Glutamatergic neuron (in vitro differentiated cells): ENCODE measurements at regions not wholly inside any gene's neighbourhood (a gene's known extent, or its start where the extent isn't known, plus 50 kb on each side); places are given as distances from the start of the nearest gene placed in this dataset.
A peak's percentile ranks its signal among the peaks of the same experiment; 100 is the strongest.

Source experiments
- DNase-seq: peaks from one replicate; pipeline ENCODE4 v3.0.0; 2022
- H3K27ac Mint-ChIP-seq: one replicate; pipeline ENCODE4 v1.8.0; 2020; ENCODE audit warnings: mild to moderate bottlenecking, mixed read lengths, inconsistent platforms; ENCODE audit not compliant: unreplicated experiment
- H3K27me3 Mint-ChIP-seq: one replicate; pipeline ENCODE4 v1.8.0; 2020; ENCODE audit warnings: mild to moderate bottlenecking, moderate library complexity, mixed read lengths, inconsistent platforms; ENCODE audit not compliant: unreplicated experiment
- H3K36me3 Mint-ChIP-seq: one replicate; pipeline ENCODE4 v1.8.0; 2020; ENCODE audit warnings: mild to moderate bottlenecking, mixed read lengths, inconsistent platforms; ENCODE audit not compliant: unreplicated experiment
- H3K4me1 Mint-ChIP-seq: one replicate; pipeline ENCODE4 v1.8.0; 2020; ENCODE audit warnings: mild to moderate bottlenecking, low read depth, mixed read lengths, inconsistent platforms; ENCODE audit not compliant: unreplicated experiment
- H3K4me3 Mint-ChIP-seq: one replicate; pipeline ENCODE4 v1.8.0; 2020; ENCODE audit warnings: mild to moderate bottlenecking, mixed read lengths, inconsistent platforms; ENCODE audit not compliant: unreplicated experiment
- H3K9me3 Mint-ChIP-seq: one replicate; pipeline ENCODE4 v1.8.0; 2020; ENCODE audit warnings: mild to moderate bottlenecking, moderate library complexity, mixed read lengths, inconsistent platforms; ENCODE audit not compliant: unreplicated experiment
- TF ChIP-seq, protein P1 (sequence below): fragments of 200-600 bp; sonication (generic); IDR thresholded peaks from one replicate; pipeline ENCODE4 v1.5.0; 2021; ENCODE audit not compliant: partially characterized antibody, unreplicated experiment

DNA sequence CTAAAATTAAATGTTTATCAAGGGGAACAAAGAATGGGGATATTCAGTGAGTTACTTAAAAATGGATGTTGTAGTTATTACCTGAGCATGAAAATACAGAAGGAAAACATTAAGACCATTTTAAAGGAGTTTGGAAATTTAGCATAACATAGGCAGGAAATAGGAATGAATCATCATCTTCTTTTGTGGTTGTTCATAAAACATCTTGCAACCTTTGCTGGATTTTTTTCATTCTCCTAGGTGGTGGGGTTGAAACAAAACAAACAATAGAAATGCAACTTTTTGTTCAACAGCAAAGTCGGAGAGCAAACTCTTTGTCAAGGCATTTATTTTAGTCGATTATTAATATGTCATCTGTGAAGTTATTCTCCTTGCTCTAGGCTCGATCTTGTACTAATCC lies 275.1 kb downstream of the IPO8 start:
- Mint-ChIP-seq H3K27me3 (peaks cover 8% of the 10 kb centered on the region), H3K27ac (no peak overlapping the region), H3K36me3 (peaks cover 14% of the 10 kb centered on the region), H3K4me1 (peaks cover 3% of the 10 kb centered on the region), H3K9me3 (peaks cover 1% of the 10 kb centered on the region), H3K4me3 (no peak overlapping the region)
- DNase-seq: no peak
- TF ChIP-seq, protein P1, sequence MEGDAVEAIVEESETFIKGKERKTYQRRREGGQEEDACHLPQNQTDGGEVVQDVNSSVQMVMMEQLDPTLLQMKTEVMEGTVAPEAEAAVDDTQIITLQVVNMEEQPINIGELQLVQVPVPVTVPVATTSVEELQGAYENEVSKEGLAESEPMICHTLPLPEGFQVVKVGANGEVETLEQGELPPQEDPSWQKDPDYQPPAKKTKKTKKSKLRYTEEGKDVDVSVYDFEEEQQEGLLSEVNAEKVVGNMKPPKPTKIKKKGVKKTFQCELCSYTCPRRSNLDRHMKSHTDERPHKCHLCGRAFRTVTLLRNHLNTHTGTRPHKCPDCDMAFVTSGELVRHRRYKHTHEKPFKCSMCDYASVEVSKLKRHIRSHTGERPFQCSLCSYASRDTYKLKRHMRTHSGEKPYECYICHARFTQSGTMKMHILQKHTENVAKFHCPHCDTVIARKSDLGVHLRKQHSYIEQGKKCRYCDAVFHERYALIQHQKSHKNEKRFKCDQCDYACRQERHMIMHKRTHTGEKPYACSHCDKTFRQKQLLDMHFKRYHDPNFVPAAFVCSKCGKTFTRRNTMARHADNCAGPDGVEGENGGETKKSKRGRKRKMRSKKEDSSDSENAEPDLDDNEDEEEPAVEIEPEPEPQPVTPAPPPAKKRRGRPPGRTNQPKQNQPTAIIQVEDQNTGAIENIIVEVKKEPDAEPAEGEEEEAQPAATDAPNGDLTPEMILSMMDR: no peak

DNA sequence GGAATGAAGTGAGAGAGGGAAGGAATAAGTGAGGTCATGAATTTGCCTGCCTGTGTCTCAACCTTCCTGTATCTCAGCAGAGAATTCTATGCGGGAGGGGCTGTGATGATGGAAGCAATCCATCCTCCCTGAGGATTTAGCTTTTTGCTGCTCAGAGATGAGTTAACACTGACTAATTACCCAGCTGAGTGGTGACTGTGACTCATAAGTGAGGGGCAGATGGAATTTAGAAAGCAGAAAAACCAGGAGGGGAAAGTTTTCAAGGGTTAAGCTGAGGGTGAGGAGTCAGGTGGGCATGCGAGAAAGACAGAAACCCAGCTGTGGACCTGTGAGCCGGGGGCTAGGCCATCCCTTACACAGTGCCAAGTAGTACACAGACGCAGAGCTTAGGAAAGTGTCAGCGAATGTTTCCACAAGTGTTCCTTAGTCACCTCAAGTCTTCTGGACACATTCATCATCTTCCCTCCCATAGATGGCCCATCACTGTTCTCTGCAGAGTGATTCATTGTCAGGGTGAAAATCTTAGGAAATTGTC lies 277.9 kb downstream of the IPO8 start:
- TF ChIP-seq, protein P1: no peak
- H3K4me3 Mint-ChIP-seq: no peak overlapping the region
- peaks cover 5% of the 10 kb centered on the region for H3K27me3 Mint-ChIP-seq
- DNase-seq: no peak
- H3K36me3 Mint-ChIP-seq: peaks cover 2% of the 10 kb centered on the region
- peak overlapping the region; percentile 60 for H3K27ac Mint-ChIP-seq
- peaks cover 3% of the 10 kb centered on the region for H3K4me1 Mint-ChIP-seq
- H3K9me3 Mint-ChIP-seq: peaks cover 1% of the 10 kb centered on the region

DNA sequence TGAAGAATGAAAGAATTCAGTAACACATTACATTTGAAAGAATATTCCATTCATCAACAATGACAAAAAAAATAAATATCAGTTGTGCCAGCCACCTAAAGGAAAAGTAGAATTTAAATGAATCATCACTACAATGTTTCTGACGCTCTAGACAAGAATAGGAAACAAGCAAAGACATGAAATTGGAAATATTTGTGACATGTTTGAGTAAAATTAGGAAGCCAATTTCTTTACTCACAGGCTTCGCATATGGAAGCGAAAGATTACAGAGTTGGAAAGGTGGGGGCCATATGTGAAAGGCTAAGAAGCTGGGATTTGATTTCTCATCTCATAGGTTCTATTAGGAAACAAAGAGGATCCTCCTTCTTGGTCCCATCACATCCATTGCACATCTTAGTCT lies 279.0 kb downstream of the IPO8 start:
- Mint-ChIP-seq H3K4me1 (peaks cover 3% of the 10 kb centered on the region), H3K9me3 (peaks cover 1% of the 10 kb centered on the region), H3K27ac (no peak overlapping the region), H3K27me3 (peaks cover 4% of the 10 kb centered on the region), H3K36me3 (no peaks in the 10 kb centered on the region), H3K4me3 (no peak overlapping the region)
- TF ChIP-seq, protein P1: no peak
- DNase-seq: no peak

DNA sequence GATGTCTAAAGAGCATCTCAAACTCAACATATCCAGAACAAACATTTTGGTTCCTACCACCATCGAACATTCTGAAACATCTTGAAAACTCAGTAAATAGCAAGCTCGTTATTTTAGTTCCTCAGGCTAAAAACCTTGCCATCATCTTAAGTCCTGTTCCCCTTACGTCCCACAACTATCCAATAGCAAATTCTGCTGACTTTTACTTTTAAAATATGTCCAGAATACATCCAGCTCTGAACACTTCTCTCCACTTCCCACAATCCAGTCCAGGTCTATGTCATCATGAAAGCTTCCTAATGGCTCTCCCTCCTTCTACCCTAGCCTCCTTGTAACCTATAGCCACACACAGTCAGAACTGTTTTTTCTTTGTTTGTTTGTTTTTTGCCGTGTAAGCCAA lies 279.9 kb downstream of the IPO8 start:
- Mint-ChIP-seq H3K4me1 (peaks cover 3% of the 10 kb centered on the region), H3K27ac (no peak overlapping the region), H3K36me3 (no peaks in the 10 kb centered on the region), H3K4me3 (no peak overlapping the region), H3K27me3 (peaks cover 4% of the 10 kb centered on the region), H3K9me3 (peaks cover 1% of the 10 kb centered on the region)
- TF ChIP-seq, protein P1: no peak
- DNase-seq: no peak

DNA sequence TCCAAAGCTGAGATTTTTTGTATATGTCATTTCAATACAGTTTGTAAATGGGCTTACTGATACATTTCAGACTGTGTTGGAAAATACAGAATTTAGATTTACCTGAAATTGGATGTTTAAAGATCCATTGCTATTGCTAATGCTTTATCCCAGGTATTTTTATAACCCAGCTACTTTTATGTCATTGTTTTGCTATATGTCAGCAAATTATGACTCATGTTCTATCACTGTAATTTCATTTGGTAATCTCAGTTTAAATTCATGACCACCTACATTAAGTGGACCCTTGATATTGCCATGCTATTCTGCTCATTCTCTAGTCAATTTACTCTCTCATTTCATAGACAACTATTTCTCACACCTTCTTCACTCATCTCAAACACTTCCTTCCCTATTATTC lies 281.2 kb downstream of the IPO8 start:
- Mint-ChIP-seq H3K4me1 (peaks cover 3% of the 10 kb centered on the region), H3K36me3 (no peaks in the 10 kb centered on the region), H3K4me3 (no peak overlapping the region), H3K27ac (no peak overlapping the region), H3K9me3 (peaks cover 1% of the 10 kb centered on the region), H3K27me3 (peaks cover 4% of the 10 kb centered on the region)
- DNase-seq: no peak
- TF ChIP-seq, protein P1: no peak
